ENCODE measurements at regions not wholly inside any gene's neighbourhood (a gene's known extent, or its start where the extent isn't known, plus 50 kb on each side); places are given as distances from the start of the nearest gene placed in this dataset.
A peak's percentile ranks its signal among the peaks of the same experiment; 100 is the strongest.
"Not testable (repeated sequence)": the region's sequence is repeated elsewhere in the genome, so short reads cannot be mapped to it uniquely, and the experiment has no call there.

DNA sequence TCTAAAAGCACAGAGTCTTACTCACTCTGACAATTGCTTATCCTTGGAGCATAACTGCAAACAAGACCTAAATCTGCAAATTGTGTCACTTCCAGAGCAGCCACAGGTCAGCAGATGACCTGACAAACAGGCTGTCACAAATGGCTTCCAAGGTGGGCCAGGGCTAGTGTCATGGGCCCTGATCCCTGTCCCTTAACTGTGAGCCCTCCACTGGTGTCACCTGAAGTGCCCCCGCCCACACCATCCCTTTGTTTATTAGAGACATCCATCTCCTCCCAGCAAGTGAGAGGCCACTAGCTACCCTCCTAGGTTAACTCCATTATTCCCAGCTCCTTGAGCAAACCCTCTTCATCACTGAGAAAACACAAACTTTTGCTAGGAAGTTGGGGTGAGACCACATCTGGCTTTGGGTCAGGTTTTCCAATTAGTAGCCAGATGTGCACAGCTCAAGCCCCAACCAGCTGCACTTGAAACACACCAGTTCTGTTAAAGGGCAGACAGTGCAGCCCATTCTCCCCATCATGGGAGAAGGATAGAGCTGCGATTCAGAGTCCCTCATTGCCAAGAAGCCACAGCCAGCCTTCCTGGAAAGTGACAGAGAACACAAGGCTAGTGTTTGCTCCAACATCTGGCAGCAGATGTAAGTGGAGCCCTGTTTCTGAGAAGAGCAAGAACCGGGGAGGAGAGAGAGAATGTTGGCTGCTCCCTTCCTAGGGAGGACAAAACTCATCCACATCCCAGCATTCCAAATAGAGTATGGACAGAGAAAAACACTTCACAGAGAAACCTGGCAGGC, 75.7 kb upstream of the NANOS1 start:
- DNase-seq, result no peak

DNA sequence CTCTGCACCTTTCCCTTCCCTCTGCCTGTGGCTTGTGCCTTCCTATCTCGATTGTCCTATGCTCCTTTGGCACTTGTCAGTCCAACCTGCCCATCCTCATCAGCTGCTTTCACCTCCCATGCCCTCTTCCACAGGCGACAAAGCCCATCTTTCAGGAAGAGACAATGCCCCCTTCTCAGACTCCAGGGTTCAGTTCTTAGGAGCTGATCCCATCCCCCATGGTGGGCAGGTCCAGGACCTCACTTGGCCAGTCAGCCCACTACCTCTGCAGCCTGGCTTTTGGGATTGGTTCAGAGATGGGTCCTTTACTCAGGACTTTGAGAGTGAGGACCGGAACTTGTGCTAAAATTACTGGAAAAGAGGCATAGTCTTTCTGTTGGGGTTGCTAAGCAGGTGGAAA, 74.0 kb upstream of the NANOS1 start:
- no peak for DNase-seq

DNA sequence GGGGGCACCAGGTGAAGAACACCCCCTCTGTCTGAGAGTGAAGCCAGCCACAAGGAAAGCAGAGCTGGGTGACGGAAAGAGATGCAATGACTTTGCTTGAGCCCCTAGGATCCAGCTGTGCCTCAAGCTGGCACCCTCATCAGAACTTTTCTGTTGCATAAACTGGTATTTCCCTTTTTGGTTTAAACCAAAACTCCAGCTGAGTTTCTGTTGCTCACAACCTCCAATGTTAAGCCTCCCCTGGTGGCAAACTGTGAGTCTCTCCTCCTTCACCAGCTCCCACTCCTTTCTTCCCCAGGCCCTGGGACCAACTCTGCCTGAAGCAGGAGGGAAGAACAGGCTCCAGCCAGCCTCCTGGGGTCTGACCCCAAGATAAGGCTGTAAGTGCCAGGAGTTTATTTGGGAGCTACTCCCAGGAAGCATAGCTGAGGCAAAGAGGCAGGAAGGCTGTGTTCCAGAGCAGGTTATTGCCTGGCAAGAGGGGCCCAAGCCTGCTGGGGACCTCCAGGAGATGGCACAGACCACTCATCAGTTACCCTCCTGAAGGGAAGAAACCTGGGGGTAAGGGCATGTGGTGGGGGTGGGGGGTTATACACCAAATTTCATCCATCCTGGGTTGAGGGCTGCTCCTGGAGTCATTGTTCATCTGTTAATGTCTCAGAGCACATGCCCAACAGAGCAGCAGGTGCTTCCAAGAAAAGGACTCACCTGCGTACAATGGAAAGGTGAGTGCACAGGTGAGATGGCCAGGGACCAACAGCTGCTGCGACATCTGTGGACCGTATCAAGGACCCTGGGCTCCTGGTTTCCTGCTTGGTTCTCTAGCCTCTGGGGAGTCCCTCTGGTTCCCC, 73.3 kb upstream of the NANOS1 start:
- peak; percentile 67 for DNase-seq

DNA sequence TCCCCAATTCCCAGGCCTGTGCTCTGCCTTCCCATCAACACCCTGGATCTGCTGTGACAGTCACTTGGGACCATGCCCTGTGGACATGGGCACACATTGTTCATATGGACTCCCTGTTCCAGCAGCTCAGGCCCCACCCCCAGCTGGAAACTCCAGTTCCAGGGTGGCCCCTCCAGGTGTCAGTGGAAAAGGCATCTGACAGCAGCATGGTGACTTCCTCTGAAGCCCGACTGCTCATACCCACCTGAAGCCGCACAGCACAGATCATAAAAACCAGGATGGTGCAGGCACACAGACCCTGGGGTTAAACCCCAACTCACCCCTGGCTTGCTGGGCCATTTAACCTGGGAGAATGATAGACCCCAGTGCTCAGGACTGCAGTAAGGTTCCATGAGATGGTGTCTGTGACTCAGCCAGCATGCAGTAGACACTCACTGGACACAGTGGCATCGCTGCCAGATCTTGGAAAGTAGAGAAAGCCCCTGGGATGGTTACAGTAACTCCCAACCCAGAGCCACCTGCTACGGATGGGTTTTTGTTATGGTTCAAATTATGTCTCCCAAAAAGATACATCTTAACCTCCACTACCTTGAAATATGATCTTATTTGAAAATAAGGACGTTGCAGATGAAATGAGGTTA, 72.6 kb upstream of the NANOS1 start:
- DNase-seq, result no peak

DNA sequence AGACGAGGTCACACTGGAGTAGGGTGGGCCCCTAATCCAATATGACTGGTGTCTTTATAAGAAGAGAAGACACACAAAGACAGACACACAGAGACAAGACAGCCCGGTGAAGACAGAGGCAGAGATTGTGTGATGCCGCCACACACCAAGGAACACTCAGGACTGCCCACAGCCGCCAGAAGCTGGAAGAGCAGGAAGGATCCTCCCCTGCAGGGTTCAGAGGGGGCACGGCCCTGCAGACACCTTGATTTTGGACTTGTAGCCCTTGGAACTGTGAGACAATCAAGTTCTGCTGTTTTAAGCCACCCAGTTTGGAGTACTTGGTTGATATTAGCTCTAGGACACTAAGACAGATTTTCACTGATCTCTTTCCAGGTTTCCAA, 72.1 kb upstream of the NANOS1 start:
- DNase-seq, result no peak

DNA sequence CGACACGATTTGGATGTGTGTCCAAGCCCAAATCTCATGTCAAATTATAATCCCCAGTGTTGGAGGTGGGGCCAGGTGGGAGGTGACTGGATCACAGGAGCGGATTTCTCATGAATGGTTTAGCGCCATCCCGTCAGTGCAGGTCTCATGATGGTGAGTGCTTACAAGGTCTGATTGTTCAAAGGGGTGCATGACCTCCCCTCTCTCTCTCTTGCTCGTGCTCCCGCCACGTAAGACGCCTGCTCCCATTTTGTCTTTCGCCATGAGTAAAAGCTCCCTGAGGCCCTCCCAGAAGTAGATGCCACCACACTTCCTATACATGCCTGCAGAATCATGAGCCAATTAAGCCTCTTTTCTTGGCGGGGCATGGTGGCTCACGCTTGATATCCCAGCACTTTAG, 71.5 kb upstream of the NANOS1 start:
- no peak for DNase-seq

DNA sequence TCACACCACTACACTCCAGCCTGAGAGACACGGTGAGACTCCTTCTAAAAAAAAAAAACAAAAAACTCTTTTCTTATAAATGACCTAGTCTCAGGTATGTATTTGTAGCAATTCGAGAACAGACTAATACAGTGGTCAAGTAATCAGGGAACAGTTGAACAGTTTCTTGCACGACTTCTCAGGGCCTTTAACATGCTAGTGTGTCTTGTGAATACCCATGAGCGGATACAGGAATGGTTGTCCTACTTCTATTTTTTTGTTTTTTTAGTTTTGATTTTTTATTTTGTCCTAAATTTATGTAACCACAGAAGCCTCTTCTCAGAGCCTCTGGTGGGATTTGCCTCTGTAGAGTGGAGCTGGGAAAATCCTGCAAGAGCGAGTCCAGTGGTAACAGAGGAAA, 71.0 kb upstream of the NANOS1 start:
- DNase-seq, result no peak

DNA sequence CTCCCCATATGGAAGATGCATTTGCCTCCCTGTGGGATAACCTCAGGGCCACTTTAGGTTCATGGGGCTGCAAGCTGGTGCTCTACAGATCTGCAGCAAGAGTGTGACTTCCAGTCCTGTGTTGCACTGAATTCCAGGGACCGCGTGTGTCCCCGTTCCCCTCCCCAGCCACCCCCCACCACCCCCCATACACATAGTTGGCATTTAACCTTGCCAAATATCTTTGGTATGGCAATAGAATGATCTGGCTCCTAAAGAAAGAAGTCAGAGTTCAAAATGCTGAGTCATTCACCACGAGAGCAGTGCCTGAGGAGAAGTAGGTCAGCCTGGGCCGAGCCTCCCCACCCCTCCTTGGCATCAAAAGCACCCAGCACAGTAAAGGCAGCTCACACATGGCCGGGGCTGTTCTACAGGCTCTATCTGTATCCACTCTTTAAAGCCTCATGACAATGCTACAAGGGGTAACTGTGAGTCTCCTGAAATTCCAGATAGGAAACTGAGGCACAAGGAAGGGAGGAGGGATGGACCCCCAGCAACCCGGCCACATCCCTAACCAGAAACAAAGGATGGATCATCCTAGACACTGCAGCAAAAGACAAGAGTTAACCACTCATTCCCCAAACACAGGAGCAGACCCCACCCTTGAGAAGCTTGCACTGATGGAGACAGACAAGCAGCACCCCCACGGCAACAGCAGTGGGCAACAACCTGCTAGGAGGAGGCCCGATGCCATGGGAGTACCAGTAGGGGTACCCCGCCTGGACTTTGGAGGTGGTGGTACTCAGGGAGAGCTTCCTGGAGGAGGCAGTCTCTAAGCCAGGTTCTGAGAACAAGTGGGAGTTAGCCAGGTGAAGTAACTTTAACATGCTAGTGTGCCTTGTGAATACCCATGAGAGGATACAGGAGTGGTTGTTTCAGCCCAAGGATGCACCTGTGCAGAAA, 70.3 kb upstream of the NANOS1 start:
- DNase-seq, result peak; percentile 73

DNA sequence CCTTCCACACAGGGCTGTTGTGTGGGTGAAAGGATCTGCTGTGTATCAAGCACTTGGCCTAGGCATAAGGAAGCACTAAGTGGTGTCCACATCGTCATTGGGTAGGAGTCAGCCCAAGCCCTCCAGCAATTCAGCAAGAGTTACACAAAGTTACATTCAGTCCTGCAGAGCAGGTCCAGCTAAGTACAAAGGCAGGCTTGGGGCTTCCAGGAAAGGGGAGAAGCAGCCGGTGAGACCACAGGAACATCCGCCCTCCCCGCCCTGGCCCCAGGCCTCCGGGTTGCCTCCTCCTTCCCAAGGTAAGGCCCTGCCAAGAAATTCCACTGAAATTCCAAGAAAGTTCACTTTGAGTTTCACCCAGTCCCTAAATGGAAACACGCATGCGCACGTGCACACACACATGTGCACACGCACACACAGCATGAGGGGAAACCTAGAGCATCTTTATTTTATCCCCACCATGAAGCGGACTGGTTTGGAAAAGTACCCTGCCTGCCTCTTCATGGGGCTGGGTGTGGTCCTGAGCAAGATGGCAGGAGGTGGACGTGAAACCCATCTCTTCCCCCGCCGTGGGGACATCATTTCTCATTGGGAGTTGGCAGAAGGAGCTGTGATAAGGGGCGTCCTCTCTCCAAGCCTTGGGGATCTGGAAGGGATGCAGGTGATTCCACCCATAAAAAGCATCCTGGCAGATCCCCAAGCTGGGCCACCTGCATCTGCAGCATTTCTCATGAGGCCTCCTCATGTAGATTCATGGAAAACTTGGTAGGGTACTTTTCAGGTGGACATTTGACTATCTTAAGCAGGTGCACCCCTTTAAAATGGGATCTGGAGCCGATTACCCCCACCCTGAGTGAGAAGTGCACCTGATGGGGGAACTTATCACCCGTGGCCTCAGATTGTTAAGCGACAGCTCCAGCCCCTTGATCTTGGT, 69.1 kb upstream of the NANOS1 start:
- no peak for DNase-seq

DNA sequence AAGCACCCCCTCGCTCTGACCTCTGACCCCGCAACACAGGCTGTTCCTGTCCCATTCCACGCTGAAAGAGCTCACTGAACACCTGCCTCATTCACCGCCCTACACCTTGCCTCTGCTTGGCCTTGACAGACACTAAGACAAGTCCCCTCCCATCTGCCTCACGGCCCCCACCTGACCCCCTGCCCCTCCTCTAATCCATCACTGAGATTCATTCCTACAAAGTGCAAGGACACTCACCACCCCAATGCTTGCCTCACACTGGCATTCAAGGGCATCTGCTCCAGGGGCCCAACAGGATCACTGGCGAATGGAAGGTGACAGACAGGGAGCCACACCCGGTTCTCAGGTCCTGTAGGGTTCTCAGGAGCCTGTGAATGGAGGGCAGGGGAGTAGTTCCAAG, 68.1 kb upstream of the NANOS1 start:
- DNase-seq, result no peak

DNA sequence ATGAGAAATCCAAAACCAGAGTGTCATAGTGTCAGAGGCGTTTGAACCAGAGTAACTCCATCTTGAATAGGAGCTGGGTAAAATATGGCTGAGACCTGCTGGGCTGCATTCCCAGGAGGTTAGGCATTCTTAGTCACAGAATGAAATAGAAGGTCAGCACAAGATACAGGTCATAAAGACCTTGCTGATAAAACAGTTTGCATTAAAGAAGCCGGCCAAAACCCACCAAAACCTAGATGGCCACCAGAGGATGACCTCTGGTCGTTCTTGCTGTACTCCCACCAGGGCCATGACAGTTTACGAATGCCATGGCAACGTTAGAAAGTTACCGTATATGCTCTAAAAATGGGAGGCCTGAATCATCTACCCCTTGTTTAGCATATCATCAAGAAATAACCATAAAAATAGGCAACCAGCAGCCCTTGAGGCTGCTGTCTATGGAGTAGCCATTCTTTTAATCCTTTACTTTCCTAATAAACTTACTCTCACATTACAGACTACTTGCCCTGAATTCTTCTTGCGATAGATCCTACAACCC, 67.1 kb upstream of the NANOS1 start:
- DNase-seq, result not testable (repeated sequence)

DNA sequence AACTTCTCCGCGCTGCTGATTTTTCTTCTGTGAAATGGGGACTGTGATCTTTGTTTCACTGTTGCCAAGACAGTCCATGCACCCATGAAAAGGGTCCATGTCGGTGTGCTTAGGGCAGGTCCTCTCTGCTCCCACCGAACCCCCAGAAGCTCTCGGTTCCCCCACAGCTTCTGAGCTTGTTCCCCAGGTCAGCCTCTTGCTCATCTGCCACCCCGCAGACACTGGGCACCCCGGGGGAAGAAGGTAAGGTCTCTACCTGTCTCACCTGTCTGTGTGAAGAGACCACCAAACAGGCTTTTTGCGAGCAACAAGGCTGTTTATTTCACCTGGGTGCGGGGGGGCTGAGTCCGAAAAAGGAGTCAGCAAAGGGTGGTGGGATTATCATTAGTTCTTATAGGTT, 66.2 kb upstream of the NANOS1 start:
- DNase-seq, result no peak

DNA sequence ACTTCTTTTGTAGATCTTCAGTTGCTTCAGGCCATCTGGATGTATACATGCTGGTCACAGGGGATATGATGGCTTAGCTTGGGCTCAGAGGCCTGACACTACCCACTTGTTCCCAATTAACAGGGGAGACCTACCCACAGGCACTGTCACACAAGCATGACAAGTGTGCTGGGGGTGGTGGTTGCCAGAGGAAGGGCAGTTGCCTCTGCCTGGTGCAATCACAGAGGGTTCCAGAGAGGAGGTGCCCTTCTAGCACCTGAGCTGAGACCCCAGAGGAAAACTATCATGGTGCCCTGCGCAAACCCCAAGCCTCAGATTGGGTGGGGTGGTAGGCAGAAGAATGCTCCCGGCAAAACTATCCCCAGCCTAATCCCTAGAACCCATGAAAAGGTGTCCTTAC, 65.6 kb upstream of the NANOS1 start:
- peak; percentile 10 for DNase-seq

DNA sequence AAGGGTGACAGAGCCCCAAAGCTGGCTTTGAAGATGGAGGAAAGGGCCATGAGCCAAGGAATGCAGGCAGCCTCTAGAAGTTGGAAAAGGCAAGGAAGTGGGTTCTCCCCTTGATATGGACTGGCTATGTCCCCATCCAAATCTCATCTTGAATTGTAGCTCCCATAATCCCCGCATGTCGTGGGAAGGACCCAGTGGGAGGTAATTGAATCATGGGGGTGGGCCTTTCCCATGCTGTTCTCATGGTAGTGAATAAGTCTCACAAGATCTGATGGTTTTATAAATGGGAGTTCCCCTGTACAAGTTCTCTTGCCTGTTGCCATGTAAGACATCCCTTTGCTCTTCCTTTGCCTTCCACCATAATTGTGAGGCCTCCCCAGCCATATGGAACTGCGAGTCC, 65.0 kb upstream of the NANOS1 start:
- peak; percentile 10 for DNase-seq

DNA sequence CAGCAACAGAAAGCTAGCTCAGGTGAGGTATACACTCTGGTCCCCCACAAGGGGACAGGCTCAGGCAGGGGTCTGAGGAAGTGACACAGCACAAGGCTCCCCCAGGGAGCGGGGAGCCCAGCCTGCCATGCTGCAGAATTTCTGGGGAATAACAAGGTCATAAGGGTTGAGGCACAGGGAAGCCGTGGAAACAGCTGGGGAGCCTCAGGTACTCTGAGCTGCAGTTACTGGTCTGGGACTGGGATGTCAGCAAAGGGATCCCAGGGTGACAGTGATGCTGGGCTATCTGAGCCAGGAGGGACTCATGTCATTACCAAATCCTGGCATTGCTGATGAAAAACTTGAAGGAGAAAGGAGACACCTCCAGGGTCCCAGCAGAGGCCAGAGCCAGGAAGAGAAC, 64.4 kb upstream of the NANOS1 start:
- no peak for DNase-seq

DNA sequence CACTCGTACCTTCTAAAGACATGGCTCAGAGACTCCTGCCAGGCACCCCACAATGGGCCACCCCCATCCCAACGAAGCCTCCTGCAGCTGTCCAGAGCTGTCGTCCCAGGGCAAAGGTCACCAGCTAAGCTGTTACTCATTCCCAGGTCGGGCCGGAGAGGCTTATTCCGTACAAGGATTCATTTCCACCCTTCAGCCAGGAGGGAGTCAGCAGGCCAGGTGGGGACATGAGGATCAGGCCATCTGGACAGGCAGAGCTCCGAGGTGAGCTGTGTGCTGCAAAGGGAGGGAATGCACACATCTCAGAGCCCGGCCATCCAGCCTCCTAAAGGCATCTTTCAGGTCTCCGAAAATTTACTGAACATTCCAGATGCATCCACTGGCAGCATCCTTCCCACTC, 63.9 kb upstream of the NANOS1 start:
- no peak for DNase-seq

DNA sequence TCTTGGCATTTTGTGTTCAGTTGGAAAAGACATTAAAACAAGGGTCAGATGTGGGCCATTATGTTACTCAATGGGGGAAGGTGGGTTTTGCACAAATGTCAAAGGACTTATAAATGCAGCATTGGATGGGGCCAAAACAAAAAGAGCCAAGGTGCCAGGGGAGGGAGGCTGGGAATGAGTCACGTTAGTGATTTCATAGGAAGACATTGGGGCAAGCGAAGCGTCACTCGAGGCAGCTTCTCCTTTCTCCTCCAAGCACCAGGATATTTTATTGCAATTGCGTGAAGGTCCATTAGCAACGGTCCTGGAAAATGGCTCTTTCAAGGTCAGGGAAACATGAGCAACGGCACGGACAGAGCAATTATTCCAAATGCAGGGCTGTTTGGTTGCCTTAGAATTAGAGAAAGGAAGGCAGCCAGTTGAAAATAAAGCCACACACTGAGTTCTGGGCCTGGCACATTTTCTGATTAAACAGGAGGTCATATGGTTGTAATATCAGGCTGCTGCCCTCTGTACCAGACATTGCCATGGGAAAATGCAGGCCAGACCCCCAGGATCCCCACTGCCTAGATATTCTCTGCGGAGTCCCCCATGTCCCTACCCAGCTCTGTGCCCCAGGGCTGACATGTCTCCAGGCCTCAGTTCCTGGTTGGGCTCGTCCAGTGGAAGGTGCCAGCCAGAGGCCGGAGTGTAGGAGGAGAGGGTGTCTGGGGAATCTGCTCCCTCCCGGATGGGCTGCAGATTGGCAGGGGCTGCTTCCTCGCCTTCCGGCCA, 63.3 kb upstream of the NANOS1 start:
- DNase-seq, result no peak

DNA sequence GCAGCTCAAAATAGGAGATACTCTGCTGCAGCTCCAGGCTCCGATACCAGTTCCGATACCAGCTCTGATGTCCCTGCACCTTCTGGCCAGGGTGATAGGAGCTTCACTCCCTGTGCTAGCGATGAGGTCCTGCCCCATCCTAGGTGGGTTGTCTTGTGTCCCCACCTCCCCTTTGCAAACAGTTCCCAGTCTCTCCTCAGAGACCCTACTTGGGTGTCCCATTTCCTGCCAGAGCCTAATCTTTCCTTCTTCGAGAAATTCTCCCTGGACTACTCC, 62.7 kb upstream of the NANOS1 start:
- no peak for DNase-seq

DNA sequence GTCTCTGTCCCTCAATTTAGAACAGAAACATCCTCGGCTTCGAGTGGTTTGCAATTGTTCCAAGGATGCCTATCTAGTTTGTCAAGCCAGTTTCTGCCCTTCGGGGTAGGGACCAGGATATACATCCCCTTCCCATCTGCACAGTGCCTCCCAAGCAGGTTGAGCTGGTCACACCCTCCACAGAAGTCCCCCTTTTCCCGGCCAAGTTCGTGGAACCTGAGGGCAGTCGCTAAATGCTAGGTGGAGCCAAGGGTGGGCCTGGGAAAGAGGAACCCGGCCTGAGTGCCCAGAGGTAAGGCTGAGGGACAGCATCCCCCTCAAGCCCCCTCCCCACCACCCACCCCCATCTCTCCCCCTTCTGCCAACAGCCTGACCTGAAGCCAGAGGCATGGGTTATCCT, 62.4 kb upstream of the NANOS1 start:
- DNase-seq, result no peak

DNA sequence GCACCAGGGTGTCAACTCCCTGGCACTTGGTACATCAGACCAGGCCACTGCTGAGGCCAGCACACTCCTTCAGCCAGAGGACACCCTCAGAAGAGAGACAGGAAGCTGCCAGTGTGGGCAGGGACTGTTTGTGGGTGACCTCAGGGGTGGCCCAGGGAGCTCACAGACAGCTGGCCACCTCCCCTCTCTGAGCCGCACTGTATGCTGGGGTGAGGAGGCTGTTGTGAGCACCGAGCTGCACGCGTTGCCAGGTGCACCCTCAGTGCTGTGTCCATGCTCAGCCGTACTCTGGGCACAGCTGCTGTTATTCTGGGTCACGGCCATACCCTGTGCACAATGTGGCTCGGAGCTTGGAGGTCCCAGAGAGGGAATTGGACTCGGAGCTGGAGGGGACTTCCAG, 61.5 kb upstream of the NANOS1 start:
- no peak for DNase-seq

DNA sequence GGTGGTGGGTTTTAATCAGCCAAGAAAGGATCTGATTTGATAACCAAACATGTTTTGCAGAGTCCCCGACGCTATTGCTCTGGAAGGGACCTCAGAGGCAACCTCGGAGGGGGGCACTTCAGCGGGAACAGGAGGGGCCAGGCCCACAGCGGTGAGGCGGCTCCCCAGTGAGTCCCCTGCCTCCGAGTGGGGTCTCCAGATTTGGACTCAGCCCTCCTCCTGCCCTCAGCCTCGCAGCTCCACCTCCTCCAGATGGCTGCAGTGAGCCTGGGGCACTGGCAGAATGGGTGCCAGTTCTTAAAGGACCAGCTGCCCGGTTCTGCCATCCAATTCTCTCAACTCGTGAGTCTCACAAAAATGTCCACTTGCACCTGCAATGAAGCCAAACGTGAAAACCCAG, 61.0 kb upstream of the NANOS1 start:
- DNase-seq, result no peak
